ENCODE measurements at regions not wholly inside any gene's neighbourhood (a gene's known extent, or its start where the extent isn't known, plus 50 kb on each side); places are given as distances from the start of the nearest gene placed in this dataset.

GRCh38 chr9:22374051-22374450 lies 72.6 kb upstream of the DMRTA1 start:
- Histone ChIP-seq H3K27me3 (ENCODE audit: control insufficient read depth, insufficient read depth, low read length, poor library complexity, severe bottlenecking) (no peaks in the 10 kb centered on the region), H3K9ac (ENCODE audit: extremely low read depth, low read length, poor library complexity, severe bottlenecking) (no peak overlapping the region), H3K27ac (ENCODE audit: low read depth, low read length) (peak overlapping the region; percentile 62), H3K4me3 (ENCODE audit: low read length) (peak overlapping the region; percentile 19), H3K4me1 (ENCODE audit: control insufficient read depth, insufficient read depth, low read length) (peaks cover 15% of the 10 kb centered on the region), H3K36me3 (ENCODE audit: control insufficient read depth, insufficient read depth, low read length) (no peaks in the 10 kb centered on the region), H3K9me3 (ENCODE audit: control insufficient read depth, low read length) (peaks cover 4% of the 10 kb centered on the region)
- no peak overlapping the region for H3K4me3 Mint-ChIP-seq
- peaks cover 12% of the 10 kb centered on the region for H3K4me1 Mint-ChIP-seq
- DNase-seq: peak; percentile 49
- H3K9me3 Mint-ChIP-seq: no peaks in the 10 kb centered on the region
- H3K36me3 Mint-ChIP-seq (ENCODE audit: low read depth): no peaks in the 10 kb centered on the region
- TF ChIP-seq CTCF (conservative IDR thresholded peaks at IDR 0.05): no peak
- H3K27me3 Mint-ChIP-seq (ENCODE audit: insufficient read depth): no peaks in the 10 kb centered on the region
- 42% methylated on average over 2 of the region's 2 CpGs; no CpG with 5 or more reads in 1 of the 2 experiments for WGBS, 2 experiments (ENCODE audit: insufficient coverage in 1 of 2, insufficient read length in 1 of 2)
- no peak overlapping the region for H3K27ac Mint-ChIP-seq

DNA sequence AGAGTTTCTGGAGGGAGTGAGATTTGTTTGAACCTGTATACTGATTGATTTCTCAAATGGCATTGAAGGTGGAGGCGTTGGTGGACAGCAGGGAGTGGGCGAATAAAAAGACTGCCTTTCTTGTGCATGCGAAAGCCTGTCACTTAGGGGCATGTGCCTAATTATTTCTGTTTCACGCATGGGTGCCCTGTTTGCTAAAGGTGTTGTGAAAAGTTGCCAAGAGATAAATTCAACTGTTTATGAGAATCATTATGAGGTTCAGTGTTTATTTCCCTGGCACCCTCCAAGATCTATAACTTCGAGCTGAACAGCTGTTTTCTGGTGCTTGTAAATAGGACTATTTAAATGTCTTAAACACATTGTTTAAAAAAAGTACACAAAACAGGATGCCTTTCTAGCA lies 67.4 kb upstream of the DMRTA1 start:
- H3K27ac Mint-ChIP-seq: no peak overlapping the region
- H3K9me3 Mint-ChIP-seq: no peaks in the 10 kb centered on the region
- H3K36me3 Mint-ChIP-seq (ENCODE audit: low read depth): no peaks in the 10 kb centered on the region
- WGBS, 2 experiments (ENCODE audit: insufficient coverage in 1 of 2, insufficient read length in 1 of 2): 55 to 71% methylated on average over 3 to 5 of the region's 5 CpGs
- Histone ChIP-seq H3K36me3 (ENCODE audit: control insufficient read depth, insufficient read depth, low read length) (no peaks in the 10 kb centered on the region), H3K9ac (ENCODE audit: extremely low read depth, low read length, poor library complexity, severe bottlenecking) (no peak overlapping the region), H3K27ac (ENCODE audit: low read depth, low read length) (no peak overlapping the region), H3K27me3 (ENCODE audit: control insufficient read depth, insufficient read depth, low read length, poor library complexity, severe bottlenecking) (no peaks in the 10 kb centered on the region), H3K4me1 (ENCODE audit: control insufficient read depth, insufficient read depth, low read length) (peaks cover 8% of the 10 kb centered on the region), H3K4me3 (ENCODE audit: low read length) (no peak overlapping the region), H3K9me3 (ENCODE audit: control insufficient read depth, low read length) (peaks cover 4% of the 10 kb centered on the region)
- no peak for DNase-seq
- no peaks in the 10 kb centered on the region for H3K27me3 Mint-ChIP-seq (ENCODE audit: insufficient read depth)
- H3K4me3 Mint-ChIP-seq: no peak overlapping the region
- H3K4me1 Mint-ChIP-seq: peaks cover 9% of the 10 kb centered on the region
- no peak for TF ChIP-seq CTCF (conservative IDR thresholded peaks at IDR 0.05)

- DNase-seq: no peak
- Histone ChIP-seq H3K4me3 (ENCODE audit: low read length) (peak overlapping the region; percentile 11), H3K27ac (ENCODE audit: low read depth, low read length) (no peak overlapping the region), H3K4me1 (ENCODE audit: control insufficient read depth, insufficient read depth, low read length) (peaks cover 5% of the 10 kb centered on the region), H3K9ac (ENCODE audit: extremely low read depth, low read length, poor library complexity, severe bottlenecking) (no peak overlapping the region), H3K36me3 (ENCODE audit: control insufficient read depth, insufficient read depth, low read length) (no peaks in the 10 kb centered on the region), H3K27me3 (ENCODE audit: control insufficient read depth, insufficient read depth, low read length, poor library complexity, severe bottlenecking) (no peaks in the 10 kb centered on the region), H3K9me3 (ENCODE audit: control insufficient read depth, low read length) (peaks cover 4% of the 10 kb centered on the region)
- no peak for TF ChIP-seq CTCF (conservative IDR thresholded peaks at IDR 0.05)
- Mint-ChIP-seq H3K4me3 (no peak overlapping the region), H3K36me3 (ENCODE audit: low read depth) (no peaks in the 10 kb centered on the region), H3K27ac (no peak overlapping the region), H3K9me3 (no peaks in the 10 kb centered on the region), H3K27me3 (ENCODE audit: insufficient read depth) (no peaks in the 10 kb centered on the region), H3K4me1 (peaks cover 8% of the 10 kb centered on the region)
- WGBS, 2 experiments (ENCODE audit: insufficient coverage in 1 of 2, insufficient read length in 1 of 2): 55 to 70% methylated on average over 1 of the region's 1 CpG
Measured at GRCh38 chr9:22381170-22381569, 65.5 kb upstream of the DMRTA1 start.

Measured in endodermal cell (in vitro differentiated cells).